Testis (tissue), 2 donors: ENCODE measurements at regions not wholly inside any gene's neighbourhood (a gene's known extent, or its start where the extent isn't known, plus 50 kb on each side); places are given as distances from the start of the nearest gene placed in this dataset.

Experiments
- POLR2A ChIP-seq: fragments of 450-650 bp; IDR thresholded peaks from one replicate; pipeline ENCODE4 v1.6.1; 2017; ENCODE audit warnings: antibody characterized with exemption, mild to moderate bottlenecking, moderate library complexity
- TF ChIP-seq, protein P1 (sequence below), 3 experiments: fragments of 450-650 bp in 2 of 3; fragments of 200-600 bp in 1 of 3; sonication (generic) in 1 of 3; IDR thresholded peaks; one replicate each; pipeline ENCODE4 v1.5.1; 2016 to 2019; ENCODE audit warnings: antibody characterized with exemption in 3 of 3, mild to moderate bottlenecking in 2 of 3, moderate library complexity in 1 of 3

DNA sequence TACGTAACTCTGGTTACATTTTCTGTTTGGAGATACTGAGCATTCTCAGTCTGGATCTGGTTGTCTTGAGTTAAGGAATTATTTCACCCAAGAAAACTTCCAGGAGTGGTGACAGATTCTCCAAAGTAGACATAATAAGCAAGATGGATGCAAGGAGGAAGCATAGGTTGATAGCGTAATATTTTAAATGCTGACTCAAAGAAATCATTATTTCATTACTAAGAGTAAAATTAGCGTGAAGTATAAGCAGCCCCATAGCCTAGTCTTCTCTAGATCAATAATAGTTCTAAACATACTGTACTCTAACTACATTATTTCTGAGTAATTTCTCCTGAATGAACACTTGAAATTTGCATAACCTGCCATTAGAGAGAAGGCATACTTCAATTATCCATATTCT lies 57.5 kb upstream of the MS4A8 start:
- TF ChIP-seq, protein P1, sequence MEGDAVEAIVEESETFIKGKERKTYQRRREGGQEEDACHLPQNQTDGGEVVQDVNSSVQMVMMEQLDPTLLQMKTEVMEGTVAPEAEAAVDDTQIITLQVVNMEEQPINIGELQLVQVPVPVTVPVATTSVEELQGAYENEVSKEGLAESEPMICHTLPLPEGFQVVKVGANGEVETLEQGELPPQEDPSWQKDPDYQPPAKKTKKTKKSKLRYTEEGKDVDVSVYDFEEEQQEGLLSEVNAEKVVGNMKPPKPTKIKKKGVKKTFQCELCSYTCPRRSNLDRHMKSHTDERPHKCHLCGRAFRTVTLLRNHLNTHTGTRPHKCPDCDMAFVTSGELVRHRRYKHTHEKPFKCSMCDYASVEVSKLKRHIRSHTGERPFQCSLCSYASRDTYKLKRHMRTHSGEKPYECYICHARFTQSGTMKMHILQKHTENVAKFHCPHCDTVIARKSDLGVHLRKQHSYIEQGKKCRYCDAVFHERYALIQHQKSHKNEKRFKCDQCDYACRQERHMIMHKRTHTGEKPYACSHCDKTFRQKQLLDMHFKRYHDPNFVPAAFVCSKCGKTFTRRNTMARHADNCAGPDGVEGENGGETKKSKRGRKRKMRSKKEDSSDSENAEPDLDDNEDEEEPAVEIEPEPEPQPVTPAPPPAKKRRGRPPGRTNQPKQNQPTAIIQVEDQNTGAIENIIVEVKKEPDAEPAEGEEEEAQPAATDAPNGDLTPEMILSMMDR (IDR thresholded peaks at IDR 0.05), result no peak
- no peak for TF ChIP-seq POLR2A
